ENCODE measurements at regions not wholly inside any gene's neighbourhood (a gene's known extent, or its start where the extent isn't known, plus 50 kb on each side); places are given as distances from the start of the nearest gene placed in this dataset.
"Not testable (repeated sequence)": the region's sequence is repeated elsewhere in the genome, so short reads cannot be mapped to it uniquely, and the experiment has no call there.

DNA sequence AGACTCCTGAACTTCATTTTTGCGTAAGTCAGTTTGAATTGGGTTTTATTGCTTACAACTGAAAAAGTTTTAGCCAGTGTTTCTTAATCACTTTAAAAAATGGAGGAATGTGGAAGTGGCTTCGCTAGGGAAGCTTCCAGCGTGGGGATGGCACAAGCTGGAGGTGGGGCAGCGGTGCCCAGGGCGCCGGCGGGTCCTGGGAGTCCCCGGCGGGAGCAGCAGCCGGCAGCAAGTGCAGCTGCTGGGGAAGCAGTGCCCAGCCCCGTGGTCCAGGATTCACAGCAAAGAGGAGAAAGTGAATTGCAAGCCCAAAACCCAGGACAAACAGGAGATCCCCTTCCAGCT lies 301.8 kb upstream of the PROK2 start:
- no peak for DNase-seq

DNA sequence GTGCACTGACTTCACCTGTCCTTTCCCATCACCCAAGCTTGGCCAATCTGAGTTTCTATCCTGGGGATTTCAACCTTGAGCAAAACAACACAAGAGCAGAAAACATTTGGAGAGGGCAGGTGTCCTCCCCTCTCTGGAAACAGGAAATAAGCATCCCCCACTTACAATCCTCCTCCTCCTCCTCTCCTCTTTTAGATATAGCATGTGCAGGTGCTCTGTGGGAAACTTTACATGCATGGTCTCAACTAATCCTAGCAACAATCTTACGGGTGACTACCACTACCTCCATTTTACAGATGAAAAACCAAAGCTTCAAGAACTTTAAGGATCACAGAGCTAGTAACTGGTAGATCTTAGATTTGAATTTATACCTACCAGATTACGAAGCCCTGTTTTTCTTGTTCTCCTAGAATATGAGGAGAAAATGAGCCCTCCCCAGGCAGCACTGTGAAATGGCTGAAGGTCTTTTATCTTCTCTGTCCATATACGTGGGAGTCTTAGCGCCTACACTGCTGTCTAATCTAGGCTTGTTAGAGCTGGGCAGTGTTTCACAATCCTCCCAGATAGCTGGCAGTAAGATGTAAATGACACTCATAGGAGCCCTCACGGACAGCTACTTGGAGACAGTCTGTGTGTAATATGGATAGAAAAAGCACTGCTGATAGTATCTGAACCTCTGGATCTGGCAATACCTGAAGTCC lies 301.2 kb upstream of the PROK2 start:
- no peak for DNase-seq

DNA sequence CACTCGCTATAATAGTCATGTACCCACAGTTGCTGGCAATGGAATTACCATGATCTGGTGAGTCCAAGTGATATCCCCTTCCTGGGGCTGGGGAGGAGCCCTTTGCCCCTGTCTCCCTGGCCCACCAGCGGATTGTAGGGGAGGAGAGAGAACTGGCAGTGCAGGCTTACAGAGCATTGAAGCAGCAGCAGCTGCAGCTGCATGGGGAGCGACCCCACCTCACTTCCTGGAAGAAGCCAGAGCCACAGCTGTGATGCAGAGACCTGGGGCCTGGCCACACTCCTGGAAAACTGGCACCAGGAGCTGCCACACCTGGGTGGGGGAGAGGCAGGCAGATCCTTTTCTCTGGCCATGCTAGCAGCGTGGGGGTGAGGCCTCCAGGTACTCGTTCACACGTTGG lies 300.1 kb upstream of the PROK2 start:
- no peak for DNase-seq

DNA sequence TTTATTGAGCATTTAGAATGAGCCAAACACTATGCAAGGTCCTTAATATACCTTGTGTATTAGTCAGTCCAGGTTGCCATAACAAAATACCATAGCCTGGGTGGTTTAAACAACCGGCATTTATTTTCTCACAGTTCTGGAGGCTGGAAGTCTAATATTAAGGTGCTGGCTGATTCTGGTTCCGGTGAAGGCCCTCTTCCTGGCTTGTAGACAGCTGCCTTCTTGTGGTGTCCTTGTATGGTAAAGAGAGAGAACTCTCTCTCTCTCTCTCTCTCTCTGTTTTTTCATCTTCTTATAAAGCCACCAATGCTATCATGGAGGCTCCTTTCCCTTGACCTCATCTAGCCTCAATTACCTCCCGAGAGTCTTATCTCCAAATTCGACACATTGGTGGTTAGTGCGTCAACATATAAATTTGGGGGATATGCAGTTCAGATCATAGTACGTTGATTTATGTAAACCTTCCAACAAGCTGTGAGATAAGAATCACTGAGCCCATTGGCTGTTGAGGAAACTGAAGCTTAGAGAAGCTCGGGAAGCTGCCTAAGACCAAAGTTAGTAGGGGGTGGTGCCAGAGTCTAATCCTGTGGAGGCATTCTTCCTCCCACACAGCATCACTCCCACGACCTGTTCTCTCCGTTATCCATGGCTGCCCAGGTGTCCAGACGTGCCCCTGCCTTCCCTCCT lies 298.0 kb upstream of the PROK2 start:
- no peak for DNase-seq

DNA sequence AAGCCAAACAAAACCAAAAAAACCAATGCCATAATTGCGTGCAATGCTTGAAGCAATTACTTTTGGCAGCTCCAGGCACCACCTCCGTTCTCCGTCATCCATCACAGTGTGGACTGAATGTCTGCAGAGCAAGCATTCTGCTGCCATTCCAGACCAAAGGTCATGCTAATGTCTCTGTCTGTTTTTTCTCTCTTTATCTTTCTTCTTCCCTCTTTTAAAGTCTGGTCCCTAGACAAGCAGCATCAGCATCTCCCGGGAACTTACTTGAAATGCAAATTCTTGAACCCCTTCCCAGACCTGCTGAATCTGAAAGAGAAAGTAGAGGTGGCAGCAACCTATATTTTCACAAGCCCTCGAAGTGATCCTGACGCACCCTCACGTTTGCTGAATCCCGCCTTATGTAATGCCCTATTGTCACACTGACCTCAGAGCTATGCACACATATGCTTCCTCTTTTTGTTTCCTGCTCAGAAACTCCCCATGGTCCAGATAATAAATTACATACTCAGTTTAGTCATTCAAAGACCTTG lies 297.3 kb upstream of the PROK2 start:
- no peak for DNase-seq

DNA sequence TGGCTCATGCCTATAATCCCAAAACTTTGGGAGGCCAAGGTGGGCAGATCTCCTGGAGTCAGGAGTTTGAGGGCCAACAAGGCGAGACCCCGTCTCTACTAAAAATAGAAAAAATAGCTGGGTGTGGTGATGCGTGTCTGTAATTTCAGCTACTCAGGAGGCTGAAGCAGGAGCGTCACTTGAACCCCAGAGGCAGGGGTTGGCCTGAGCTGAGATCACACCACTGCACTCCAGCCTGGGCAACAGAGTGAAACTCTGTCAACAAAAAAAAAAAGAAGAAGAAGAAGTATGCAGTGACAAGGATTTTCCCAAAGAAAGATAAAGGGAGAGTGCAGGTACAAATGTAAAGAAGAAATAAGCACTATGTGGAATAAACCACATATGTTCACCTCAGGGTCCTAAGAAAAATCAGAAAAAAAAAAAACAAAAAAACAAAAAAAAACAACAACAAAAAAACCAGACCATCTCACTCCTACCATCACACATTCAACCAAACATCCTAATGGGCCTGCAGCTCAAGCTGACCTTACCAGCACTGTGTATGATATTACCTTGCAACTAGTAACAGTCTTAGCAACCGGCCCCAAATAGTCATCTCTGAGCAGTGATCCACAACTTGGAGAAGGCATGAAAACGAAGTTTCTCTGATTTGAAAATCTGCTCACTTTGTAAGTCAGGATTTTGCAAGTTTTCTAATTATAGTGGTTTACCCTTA lies 296.7 kb upstream of the PROK2 start:
- DNase-seq: no peak

DNA sequence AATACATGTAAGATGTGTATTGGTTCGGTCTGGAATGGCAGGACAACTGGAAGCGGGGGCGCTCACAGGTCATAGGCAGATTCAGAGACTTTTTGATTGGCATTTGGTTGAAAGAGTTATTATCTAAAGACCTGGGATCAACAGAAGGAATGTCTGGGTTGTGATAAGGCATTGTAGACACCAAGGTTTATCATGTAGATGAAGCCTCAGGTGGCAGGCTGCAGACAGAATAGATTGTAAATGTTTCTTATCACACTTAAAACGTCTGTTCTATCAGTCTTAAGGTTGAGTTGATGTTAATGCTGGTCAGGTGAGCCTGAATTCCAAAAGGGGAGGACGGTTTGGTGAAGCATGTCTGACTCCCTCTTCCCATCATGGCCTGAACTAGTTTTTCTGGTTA lies 295.9 kb upstream of the PROK2 start:
- DNase-seq: no peak

DNA sequence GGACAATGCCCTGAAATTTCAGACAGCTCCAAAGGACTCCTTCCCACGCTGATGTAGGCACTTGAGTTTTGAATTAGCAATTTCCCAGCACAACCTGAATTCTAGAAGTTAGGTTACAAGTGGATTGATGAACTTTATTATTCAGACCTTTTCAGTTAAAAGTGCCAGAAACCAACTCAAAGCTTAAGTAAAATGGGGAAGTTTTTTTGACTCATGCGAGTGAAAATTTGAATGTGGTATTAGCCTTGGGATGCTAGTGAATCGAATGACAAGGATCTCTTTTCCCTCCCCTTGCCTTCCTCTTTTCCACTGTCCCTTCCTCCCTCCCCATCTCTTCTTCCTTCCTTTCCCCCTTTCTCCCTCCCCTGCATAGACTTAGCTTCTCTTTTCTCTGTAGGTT lies 295.1 kb upstream of the PROK2 start:
- DNase-seq: no peak

DNA sequence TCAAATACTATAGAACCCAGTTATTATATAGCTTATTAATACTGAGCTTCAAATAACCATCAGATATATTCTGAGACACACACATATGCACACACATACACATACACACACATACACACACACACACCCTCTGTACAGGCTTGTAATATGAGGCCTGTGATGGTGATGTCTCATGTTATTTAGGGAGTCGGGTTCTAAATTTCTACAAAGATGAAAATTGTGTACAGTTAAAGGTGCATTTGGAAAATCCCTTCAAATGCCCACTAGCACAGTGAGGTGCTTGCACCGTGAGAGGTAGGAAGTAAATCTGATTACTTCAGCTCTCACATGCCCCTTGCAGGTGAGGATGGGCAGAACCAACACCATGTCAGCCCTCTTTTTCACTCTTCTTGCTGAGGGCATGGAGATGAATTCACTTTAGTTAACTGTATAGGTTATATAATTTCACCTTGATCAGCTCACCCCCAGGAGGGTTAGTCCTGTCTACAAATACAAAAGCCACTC lies 294.5 kb upstream of the PROK2 start:
- DNase-seq: no peak

DNA sequence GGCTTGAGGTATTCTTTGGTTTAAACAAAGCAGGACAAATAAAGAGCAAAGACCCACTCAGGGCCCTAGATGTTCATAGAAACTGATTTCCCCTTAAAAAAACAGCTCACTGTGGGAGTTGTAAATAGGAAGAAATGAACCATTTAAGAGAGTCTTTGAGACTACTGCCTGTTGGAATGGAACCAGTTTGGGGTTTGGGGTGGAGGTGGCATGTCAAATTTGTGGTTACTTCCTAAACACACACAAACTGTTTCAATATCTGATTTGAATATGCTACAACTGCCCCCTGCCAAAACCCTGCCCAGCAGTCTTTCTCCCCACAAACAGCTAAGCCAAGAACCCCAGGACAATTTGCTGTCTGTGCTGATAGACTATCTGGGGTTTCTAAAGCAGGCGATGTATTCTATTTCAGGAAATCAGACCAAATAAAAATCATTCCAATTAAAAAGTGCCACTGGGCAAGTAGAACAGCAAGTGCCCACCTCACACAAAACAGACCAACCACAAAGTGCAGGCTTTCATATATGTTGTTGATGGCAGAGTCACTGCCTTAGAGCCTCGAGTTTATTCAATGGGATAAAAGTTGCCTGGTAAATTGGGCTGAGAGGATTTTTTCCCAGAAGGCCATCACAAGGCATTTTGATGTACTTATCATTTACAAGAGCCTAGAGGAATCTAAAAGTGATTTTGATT lies 293.9 kb upstream of the PROK2 start:
- no peak for DNase-seq

DNA sequence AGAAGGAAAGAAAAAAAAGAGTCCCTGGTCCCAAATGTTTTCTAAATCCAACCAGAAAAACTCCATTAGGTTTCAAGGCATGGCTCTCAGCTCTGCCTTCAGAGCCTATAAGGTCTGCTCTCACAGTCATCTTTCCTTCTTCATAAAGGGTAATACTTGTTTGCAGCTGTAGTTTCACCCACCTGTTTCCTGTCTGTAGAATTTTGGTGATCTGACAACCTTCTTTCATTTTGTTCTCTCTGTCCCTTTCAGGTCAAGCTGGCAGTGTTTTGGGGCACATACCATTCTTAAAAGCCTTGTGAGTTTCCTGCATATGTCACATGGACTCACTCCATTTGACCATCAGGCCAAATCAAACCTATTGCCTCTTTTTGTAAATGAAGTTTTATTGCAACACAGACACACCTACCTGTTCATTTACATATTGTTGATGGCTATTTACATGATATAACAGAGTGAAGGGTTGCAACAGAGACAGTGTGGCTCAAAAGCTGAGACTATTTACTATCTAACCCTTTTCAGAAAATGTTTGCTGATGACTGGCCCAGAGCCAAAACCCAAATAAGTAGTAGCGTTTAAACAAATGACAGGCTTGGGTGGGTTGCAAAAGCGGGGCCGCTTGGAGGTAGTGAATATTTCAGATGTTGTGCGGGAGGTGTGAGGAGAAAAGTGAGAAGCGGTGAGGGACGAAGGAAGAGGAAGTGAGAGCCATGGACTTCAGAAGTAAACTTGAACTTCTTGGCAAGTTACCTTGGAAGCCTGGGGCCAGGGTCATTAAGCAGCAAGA lies 292.7 kb upstream of the PROK2 start:
- no peak for DNase-seq

DNA sequence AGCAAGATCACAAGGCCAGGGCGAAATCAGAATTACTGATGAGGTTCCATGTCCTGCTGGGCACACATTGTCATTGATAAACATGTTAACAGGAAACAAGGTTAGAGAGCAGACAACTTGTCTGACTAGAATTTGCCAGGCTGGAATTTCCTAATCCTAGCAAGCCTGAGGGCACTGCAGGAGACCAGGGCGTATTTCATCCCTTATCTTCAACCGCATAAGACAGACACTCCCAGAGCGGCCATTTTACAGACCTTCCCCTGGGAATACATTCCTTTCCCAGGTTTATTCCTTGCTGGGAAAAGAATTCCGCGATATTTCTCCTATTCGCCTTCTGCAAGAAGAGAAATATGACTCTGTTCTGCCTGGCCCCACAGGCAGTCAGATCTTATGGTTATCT lies 290.9 kb upstream of the PROK2 start:
- not testable (repeated sequence) for DNase-seq

DNA sequence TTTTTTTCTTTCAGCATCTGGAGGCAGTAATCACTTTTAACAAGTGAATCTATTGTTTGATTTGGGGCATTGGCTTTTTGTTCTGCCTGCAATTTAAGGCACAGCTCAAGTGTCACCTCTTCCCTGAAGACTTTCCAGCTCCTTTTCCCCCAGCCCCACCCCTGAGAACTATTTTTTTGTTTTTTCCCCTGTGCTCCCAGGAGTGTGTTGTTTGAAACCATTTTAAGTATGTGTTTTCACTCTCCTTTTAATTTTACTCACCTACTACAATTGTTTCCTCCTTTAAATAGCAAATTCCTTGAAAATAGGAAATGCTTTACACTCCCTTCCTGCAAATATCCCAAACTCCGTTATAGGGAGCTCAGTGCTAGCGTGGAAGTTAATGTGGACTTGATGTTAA lies 286.7 kb upstream of the PROK2 start:
- no peak for DNase-seq

DNA sequence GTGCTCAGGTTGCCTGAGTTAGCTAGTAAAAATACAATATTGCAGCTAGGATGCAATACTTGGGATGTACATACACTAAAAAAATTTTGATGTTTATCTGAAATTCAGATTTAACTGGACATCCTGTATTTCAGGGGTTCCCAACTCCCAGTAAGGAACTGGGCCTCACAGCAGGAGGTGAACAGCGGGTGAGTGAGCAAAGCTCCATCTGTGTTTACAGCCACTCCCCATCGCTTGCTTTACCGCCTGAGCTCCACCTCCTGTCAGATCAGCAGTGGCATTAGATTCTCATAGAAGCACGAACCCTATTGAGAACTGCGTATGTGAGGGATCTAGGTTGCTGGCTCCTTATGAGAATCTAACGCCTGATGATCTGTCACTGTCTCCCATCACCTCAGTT lies 285.1 kb upstream of the PROK2 start:
- no peak for DNase-seq

DNA sequence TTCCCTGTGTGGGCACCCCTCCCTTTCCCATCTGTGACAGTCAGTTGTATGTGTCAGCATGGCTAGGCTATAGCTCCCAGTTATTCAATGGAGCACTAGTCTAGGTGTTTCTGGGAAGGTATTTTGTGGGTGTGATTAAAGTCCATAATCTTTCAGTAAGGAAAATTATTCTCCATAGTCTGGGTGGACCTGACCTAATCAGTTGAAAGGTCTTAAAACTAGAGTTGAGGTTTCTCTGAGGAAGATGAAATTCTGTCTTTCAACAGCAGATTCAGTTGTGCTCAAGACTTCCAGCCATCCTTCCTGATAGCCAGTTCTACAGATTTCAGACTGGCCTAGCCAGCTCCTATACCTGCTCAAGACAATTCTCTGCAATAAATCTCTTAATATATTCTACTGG lies 284.6 kb upstream of the PROK2 start:
- DNase-seq: no peak

DNA sequence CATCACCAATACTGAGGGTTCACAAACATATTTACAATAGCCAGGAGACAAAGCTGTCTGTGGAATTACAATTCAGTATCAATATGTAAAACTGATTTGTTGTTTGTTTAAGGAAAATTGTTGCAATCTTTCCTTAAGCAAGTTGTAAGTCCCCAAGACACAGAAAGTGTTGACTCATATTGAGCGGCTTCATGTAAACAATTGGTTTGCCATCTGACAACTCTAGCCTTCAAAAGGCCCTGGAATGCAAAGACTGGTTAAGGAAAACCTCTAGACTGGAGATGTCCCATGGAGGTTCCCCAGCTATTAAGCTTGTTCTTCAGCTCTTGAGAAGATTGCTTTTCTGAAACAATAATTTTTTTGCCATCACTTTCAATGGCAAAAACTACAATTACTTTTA lies 283.7 kb upstream of the PROK2 start:
- no peak for DNase-seq

DNA sequence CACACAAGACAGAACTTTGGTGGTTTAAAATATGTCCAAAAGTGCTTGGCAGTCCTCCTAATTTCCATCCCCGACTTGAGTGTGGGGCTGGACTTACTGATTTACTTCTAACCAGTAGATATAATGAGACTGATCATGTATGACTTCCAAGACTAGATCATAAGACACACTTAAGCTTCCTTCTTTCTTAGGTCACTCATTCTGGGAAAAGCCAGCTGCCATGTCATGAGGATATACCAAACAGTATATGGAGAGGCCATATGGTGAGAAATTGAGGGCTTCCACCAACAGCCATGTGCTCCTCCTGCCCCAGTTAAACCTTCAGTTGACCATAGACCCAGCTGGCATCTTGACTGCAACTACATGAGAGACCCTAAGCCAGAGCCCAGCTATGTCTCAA lies 282.8 kb upstream of the PROK2 start:
- no peak for DNase-seq

DNA sequence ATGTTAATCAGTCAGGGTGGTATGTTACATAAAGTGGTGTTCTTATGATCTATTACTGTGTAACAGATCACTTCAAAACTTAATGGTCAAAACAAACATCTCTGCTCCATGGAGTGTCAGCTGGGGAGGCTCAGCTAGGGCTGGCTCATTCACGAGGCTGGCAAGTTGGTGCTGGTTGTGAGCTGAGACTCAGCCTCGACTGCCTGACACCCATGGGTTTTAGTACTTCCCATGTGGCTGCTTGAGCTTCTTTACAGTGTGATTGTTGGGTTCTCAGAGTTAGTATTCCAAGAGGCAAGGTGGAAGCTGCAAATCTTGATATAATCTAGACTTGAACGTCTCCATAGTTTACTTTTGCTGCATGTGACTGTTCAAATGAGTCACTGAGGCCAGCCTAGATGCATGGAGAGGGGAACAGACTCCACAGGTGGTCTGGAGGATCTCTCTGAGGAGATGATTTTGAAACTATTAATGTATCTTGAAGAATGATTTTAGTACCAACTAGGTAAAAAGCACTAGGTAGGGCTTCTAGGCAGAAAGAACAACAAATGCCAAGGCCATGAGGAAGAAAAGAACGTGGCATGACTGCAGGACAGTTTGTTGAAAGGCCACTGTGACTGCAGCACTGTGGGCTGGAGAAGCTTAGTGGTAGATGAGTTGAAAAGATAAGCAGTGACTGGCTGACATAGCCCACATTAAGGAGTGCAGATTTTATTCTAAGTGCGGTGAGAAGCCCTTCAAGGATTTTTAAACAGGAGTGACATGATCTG lies 281.1 kb upstream of the PROK2 start:
- DNase-seq: no peak

DNA sequence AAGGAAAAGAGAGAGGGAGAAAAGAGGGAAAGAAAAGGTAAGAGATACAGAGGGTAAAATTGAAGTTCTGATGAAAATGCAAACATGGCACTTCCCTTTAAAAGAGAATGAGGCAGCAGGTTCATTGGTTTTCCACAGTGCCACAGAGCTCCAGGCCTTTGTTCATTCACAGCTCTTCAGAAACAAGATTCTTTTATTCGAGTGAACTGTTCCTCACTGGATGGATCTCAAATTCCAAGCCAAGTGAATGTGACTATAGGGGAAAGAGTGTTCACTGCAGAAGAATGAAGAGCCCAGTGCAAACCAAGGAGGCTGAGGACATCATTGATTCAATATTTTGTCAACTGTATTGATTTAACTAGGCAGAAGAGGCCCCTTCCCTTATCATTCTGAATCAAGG lies 280.3 kb upstream of the PROK2 start:
- no peak for DNase-seq

DNA sequence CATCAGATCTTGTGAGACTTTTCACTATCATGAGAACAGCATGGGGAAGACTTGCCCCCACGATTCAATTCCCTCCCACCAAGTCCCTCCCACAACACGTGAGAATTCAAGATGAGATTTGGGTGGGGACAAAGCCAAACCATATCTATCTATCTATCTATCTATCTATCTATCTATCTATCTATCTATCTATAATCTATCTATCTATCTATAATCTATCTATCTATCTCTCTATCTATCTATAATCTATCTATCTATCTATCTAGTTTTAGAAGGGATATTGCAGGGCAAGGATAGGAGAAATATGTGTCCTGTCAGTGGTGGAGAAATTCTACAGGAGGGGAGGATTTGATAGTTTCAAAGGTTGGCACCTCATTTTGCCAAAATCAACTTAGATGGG lies 279.8 kb upstream of the PROK2 start:
- DNase-seq: not testable (repeated sequence)

DNA sequence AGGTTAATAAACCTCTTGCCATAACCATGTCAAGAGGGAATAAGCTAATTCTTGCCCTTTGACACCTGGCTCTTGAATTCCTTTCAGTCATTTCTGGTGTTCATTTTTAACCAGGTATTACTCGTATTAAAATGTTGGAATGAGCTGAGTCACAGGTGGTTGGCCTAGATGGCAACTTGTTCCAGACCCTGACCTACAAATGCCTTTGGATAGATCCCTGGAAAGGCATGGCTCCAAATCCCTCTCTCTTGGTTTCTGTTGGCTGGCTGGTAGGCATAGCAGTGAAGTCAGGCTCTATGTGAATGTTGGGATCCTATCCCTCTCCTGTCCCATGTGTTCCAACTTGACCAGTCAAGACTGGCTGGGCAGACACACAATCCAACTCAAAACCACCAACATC lies 277.1 kb upstream of the PROK2 start:
- no peak for DNase-seq

Data from NCI-H526 treated with DMSO at 0.1 percent for 48 hours (cell line).